ENCODE measurements at regions not wholly inside any gene's neighbourhood (a gene's known extent, or its start where the extent isn't known, plus 50 kb on each side); places are given as distances from the start of the nearest gene placed in this dataset.

DNA sequence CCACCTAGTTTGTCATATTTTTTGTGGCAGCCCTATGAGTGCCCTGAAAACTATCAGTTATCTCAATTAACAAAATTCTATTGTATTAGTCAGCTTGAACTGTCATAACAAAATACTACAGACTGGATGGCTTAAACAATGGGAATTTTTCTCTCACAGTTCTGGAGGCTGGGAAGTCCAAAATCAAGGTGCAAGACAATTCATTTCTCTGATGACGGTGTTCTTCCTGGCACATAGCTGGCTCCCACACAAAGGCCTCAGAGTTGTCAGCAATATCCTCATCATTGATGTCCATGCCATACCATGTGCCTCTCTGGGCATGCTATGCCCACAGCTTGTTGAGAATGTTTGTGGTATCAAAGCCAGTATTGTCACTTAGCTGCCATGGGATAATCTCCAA, 691.9 kb downstream of the NR2F1-AS1 start:
- TF ChIP-seq EZH2 (IDR thresholded peaks at IDR 0.05; ENCODE audit: borderline replicate concordance, low read length) (no peak), CTCF (conservative IDR thresholded peaks at IDR 0.05 in 1 of 2, IDR thresholded peaks at IDR 0.05 in 1 of 2; ENCODE audit: extremely low read depth in 1 of 2, insufficient read depth in 1 of 2, low read depth in 1 of 2, low read length in 2 of 2) (no peak)
